ENCODE measurements at regions not wholly inside any gene's neighbourhood (a gene's known extent, or its start where the extent isn't known, plus 50 kb on each side); places are given as distances from the start of the nearest gene placed in this dataset.
A peak's percentile ranks its signal among the peaks of the same experiment; 100 is the strongest.
"Not testable (repeated sequence)": the region's sequence is repeated elsewhere in the genome, so short reads cannot be mapped to it uniquely, and the experiment has no call there.

DNA sequence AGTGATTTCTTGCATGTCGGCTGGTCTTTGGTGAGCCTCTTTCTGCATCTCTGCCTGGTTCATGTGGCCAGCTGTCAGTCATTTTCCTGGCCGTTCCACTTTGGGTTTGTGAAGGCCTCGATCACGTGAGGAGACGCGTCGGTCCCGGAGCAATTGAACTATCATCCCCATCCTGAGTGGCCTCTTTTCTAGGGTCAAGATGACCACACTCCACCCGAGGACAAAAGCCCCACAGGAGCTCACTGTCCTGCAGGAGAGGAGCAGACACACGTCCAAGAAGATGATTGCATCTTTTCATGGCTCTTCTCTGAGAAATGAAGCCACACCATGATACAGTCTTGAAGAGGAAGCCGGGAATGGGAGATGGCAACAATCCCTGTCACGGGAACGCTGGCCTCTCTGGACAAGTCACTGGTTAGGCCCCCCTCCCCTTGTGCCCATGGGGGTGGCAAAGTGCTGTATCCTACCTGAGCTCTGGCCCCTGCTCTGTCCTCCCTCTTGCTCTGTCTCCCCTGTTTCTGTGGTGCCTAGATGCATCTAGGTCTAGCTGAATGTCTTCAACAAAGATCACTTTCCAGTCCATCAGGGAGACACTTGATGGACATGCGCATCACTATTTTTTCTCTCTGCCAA, 291.4 kb upstream of the ZNF337 start:
- not testable (repeated sequence) for DNase-seq (ENCODE audit: low spot score)

DNA sequence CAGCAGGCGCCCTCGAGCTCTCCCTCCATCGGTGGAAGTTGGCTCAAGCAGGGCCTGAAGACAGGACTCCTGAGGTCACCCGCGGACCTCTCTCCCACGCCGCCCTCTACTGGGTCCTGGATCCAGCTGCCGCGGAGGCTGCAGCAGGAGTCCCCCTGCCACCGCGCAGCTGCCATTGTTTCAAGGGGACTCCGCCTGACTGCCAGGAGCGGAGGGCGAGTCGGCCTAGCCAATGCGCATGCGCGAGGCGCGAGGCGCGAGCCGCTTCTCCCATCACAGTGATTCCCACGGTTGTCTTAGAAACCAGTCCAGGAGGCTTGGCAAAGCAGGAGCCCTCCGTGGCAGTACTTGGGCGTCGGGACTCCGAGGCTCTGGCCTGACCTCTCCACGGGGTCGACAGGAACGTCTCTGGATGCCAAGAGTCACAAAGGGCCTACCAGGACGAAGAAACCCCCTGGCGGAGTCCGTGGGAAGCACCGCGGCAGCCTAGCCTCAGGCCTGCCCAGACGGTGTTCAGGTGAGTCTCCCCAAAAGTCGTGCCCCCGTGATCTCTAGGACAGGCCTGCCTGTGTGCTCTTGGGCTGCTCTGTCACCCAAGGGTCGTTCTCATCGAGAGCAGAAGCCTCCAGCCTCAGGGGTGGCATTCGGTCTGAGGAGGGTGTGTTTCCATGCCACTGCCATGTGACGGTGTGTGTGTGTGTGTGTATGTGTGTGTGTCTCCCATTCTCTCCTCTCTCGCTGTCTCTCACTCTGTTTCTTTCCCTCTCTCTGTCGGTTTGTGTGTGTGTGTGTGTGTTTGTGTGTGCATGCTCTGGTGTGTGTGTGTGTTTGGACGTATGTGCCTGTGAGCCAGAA, 290.6 kb upstream of the ZNF337 start:
- DNase-seq (ENCODE audit: low spot score) = peak; percentile 59

DNA sequence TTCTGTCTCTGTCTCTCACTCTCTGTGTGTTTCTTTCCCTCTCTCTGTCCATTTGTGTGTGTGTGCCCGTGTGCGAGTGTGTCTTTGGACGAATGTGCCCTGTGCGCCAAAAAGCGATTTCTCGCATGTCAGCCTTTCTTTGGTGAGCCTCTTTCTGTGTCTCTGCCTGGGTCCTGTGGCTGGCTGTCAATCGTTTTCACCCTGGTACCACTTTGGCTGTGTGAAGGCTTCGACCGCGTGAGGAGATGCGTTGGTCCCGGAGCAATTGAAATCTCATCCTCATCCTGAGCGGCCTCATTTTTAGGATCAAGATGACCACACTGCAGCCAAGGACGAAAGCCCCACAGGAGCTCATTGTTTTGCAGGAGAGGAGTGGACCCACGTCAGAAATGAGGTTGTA, 288.9 kb upstream of the ZNF337 start:
- no peak for DNase-seq (ENCODE audit: low spot score)

DNA sequence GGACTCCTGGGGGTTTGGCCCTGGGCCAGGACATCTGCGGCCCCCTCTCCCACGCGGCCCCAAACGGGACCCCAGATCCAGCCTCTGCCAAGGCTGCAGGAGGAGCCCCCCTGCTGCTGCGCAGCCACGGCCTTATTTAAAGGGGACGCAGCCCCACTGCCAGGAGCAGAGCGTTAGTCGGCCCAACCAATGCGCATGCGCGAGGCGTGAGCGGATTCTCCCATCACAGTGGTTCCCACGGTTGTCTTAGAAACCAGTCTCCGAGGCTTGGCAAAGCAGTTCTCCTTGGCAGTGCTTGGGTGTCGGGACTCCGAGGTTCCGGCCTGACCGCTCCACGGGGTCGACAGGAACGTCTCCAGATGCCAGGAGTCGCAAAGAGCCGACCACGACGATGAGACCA, 288.3 kb upstream of the ZNF337 start:
- DNase-seq (ENCODE audit: low spot score) = peak; percentile 74

DNA sequence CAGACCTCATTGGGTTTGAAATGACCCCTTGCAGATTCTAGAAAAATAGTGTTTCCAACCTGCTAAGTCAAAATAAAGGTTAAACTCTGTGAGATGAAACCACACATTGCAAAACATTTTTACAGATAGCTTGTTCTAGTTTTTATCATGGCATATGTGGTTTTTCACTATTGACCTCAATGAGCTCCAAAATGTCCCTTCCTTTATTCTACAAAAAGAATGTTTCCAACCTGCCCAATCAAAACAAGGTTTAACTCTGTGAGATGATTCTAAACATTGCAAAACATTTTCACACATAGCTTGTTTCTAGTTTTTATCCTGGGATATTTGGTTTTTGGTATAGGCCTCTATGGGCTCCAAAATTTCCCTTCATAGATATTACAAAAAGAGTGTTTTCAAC, 286.0 kb upstream of the ZNF337 start:
- not testable (repeated sequence) for DNase-seq (ENCODE audit: low spot score)

DNA sequence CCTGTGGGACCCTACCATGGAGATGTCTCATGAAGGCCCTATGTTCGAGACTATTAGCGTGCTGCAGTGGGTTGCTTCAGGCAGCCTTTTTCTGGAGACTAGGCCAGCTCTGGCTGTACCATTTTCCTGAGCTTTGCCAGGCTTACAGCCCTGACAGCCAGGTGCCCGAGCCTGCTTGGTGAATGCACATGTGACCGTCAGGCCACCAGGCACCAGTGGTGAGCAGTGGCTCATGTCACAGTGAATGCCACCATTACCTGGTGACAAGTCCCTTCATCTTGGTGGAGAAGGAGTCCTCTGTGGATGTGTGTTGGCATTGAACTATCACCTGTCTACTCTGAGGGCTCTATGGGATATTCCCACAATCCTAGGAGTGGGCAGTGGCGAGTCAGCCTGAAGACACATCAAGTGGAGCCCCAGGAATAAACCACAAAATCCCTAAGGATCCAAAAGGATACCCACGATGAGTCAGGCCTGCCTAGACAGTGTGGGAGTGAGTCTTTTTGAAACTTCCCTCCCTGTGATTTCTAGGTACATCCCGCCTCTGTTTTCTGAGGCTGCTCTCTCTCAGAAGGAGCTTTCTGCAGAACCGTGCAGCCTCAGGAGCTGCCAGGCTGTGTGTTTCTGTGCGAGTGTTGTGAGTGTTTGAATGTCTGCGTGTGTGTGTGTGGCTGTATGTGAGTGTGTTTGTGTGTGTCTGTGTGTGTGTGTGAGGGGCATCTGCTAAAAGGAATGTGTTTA, 282.0 kb upstream of the ZNF337 start:
- DNase-seq (ENCODE audit: low spot score) = not testable (repeated sequence)

DNA sequence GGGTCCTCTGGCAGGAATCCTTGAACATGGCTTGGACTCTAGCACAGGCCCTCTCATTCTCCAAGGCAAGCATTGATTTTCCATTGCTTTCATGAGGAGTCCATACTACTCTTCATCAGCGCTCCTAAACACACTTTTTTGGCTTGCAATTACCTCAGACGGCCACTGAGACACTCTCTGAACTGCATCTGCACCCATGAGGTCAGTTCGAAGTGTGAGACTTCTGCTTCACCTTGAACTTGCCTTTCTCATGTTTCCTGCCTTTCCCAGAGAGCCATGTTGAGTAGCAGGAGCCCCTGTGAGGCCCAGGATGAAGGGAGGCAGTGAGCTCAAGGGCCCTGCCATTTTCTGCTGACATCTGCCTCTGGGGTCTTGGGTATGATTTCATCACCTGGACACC, 279.2 kb upstream of the ZNF337 start:
- DNase-seq (ENCODE audit: low spot score) = not testable (repeated sequence)

- not testable (repeated sequence) for DNase-seq (ENCODE audit: low spot score)
These were observed 268.6 kb upstream of the ZNF337 start for GRCh38 chr20:25965203-25965602.

DNA sequence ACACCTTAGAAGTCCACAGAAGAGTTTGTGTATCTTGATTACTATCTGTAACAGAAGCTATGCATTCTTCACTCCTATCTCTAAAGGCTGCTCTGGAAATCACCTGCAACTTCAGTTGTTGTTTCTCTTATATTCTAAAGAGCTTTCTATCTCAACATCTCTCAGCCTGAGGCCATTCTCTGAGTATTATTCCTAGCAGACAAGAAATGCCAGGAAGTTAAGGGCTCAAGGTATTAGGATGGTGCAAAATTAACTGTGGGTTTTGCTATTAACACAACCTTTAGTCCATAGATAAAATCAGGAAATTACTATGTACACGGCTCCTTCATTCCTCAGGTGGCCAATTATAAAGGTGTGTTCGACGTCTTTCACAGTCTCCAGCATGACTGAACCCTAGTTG, 257.2 kb upstream of the ZNF337 start:
- not testable (repeated sequence) for DNase-seq (ENCODE audit: low spot score)

- not testable (repeated sequence) for DNase-seq (ENCODE audit: low spot score)
These were observed 238.6 kb upstream of the ZNF337 start for GRCh38 chr20:25935230-25935629.

DNA sequence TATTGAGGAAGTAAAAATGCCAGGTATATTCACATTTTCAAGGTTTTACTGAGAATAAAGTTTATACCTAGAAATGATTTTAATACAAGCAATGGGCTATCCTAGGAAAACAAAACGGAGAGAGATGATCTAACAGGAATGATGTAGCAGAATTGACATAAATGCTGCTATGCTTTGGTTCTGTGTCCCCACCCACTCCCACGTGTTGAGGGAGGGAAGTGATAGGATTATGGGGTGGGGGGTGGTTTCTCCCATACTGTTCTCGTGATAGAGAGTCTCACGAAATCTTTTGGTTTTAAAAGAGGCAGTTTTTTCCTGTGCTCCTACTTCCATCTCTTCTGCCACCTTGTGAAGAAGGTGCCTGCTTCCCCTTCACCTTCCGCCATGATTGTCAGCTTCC, 236.2 kb upstream of the ZNF337 start:
- not testable (repeated sequence) for DNase-seq (ENCODE audit: low spot score)

DNA sequence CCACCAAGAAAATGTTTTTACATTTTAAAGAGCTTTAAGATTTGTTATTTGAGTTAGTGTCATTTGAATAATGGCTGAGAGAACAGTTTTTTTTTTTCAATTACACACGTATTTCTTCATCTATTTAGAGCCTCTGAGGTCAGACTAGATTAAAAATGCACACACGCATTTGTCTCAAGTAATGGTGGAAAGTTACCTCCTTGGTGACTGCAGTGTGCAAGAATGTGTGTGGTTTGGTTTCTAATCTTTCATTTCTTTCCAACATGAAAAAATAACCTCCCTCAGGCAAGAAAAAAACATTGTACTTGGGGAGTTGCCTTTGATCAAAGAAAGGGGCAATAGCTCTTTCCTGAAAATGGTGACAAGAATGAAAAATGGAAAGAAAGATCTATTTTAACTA, 235.5 kb upstream of the ZNF337 start:
- peak; percentile 1 for DNase-seq (ENCODE audit: low spot score)

- peak; percentile 2 for DNase-seq (ENCODE audit: low spot score)
These were observed 205.7 kb upstream of the ZNF337 start for GRCh38 chr20:25902321-25902720.

DNA sequence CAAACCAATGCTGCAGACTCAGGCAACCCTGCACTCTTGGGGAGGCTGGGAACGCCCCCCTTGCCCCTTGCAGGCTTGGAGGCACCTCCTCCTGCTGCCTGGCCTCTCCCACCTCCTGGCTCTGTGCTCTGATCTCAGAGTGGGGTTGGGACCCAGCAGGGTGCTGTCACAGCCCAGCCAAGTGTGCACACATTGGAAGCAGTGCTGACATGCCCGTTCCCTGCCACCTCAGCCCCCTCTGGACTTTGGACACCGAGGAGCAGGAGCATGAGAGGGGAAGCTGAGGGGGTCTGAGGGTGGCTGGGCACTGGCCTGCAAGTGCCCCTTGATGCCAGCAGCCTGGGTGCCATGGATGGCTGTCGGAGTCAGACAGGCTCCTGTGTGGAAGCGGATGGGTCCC, 202.0 kb upstream of the ZNF337 start:
- not testable (repeated sequence) for DNase-seq (ENCODE audit: low spot score)

GRCh38 chr20:25879096-25879495, 182.4 kb upstream of the ZNF337 start:
- DNase-seq (ENCODE audit: low spot score) = not testable (repeated sequence)

DNA sequence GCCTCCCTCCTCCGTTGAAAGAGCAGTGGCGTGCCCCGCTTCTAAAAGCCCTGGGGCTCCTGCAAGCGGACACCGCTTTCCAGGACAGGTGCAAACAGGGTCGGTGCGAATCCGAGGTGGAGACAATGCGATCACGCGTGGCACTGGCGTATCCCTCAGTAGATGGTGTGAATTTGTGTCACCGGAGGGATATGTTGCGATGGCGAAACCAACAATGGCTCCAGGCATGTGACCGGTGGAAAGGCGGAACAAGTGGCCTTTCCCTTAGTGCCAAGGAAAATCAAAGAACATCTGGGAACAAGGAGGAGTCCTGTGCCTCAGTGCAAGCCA, 172.0 kb upstream of the ZNF337 start:
- DNase-seq (ENCODE audit: low spot score) = not testable (repeated sequence)

DNA sequence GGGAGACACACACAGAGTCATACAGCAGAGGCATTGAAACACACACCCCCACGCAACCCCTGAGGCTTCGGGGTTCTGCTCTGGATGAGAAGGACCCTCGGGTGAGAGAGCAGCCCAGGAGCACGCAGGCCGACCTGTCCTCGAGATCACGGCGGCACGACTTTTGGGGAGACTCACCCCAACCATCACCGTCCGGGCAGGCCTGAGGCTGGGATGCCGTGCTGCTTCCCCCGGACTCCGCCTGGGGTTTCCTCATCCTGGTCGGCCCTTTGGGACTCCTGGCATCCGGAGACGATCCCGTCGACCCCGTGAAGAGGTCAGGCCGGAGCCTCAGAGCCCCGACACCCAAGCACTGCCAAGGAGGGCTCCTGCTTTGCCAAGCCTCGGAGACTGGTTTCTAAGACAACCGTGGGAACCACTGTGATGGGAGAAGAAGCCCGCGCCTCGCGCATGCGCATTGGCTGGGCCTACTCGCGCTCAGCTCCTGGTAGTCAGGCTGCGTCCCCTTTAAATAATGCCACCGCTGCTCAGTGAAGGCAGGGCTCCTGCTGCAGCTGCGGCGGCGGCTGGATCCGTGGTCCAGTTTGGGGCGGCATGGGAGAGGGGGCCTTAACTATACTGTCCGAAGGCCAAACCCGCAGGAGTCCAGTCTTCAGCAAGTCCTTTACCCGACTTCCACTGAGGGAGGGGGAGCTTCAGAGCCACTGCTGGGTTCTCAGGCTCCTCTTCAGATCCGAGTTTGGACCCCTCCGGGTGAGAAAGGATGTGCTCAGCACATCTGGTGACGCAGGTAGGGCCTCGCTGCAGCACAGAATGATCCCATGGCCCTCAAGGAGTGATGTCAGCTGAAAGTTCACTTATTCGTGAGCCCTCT, 171.4 kb upstream of the ZNF337 start:
- peak; percentile 84 for DNase-seq (ENCODE audit: low spot score)

GRCh38 chr20:25867015-25867775, 170.5 kb upstream of the ZNF337 start:
- DNase-seq (ENCODE audit: low spot score) = not testable (repeated sequence)

- DNase-seq (ENCODE audit: low spot score) = peak; percentile 84
These were observed 169.3 kb upstream of the ZNF337 start for GRCh38 chr20:25865715-25866656.
